IPS DF 6.9 (cell line): ENCODE measurements at regions not wholly inside any gene's neighbourhood (a gene's known extent, or its start where the extent isn't known, plus 50 kb on each side); places are given as distances from the start of the nearest gene placed in this dataset.

ENCODE experiments used
- DNase-seq: peaks from one replicate; pipeline ENCODE4 v3.0.0-alpha.2; 2013; ENCODE audit warnings: low read depth, low spot score
- H3K27ac ChIP-seq: one replicate; pipeline ENCODE4 v1.5.1; 2013; ENCODE audit warnings: low read length, control low read depth
- H3K27me3 ChIP-seq: 2 replicates; pipeline ENCODE4 v1.6.1; 2013; ENCODE audit warnings: mild to moderate bottlenecking, low read length; ENCODE audit not compliant: control insufficient read depth, insufficient read depth
- H3K36me3 ChIP-seq: 2 replicates; pipeline ENCODE4 v1.6.1; 2013; ENCODE audit warnings: low read length; ENCODE audit not compliant: control insufficient read depth, insufficient read depth
- H3K4me1 ChIP-seq: 2 replicates; pipeline ENCODE4 v1.6.1; 2013; ENCODE audit warnings: low read length; ENCODE audit not compliant: control insufficient read depth, insufficient read depth
- H3K4me3 ChIP-seq: 2 replicates; pipeline ENCODE4 v1.5.1; 2013; ENCODE audit warnings: mild to moderate bottlenecking, low read length
- H3K9me3 ChIP-seq: 2 replicates; pipeline ENCODE4 v1.6.1; 2013; ENCODE audit warnings: low read length, inconsistent platforms; ENCODE audit not compliant: control insufficient read depth, insufficient read depth
- WGBS: extraction: QIAGEN DNeasy Blood & Tissue Kit; methylation state at CpG from one replicate; pipeline ENCODE4 v1.1.7; 2013; ENCODE audit warnings: mixed read lengths, missing lambda C conversion rate; ENCODE audit not compliant: insufficient read length, insufficient coverage; 5-methylcytosine and 5-hydroxymethylcytosine counted together

DNA sequence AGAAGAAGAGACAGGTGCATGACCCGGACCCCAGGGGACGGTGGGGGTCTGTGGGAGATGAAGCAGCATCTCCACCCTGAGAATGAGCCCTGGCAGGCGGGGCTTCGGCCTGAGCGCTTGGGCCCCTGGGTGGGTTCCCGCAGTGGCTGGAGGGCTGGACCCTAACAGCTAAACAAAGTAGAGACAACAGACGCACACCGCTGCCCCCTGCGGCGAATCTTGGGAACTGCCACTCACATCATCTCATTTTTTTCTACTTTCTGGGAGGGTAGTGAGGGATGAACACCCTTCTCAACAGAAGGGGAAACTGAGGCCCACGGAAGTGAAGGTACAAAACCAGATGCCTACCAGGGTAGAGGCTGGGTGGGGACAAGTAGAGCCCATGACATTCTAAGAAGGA lies 104.7 kb downstream of the RFLNA start:
- Histone ChIP-seq H3K36me3 (peaks cover 13% of the 10 kb centered on the region), H3K4me3 (no peak overlapping the region), H3K27ac (no peak overlapping the region), H3K27me3 (no peaks in the 10 kb centered on the region), H3K9me3 (no peaks in the 10 kb centered on the region), H3K4me1 (no peaks in the 10 kb centered on the region)
- no CpG with 5 or more reads among the region's 11 CpGs for WGBS
- DNase-seq = no peak

DNA sequence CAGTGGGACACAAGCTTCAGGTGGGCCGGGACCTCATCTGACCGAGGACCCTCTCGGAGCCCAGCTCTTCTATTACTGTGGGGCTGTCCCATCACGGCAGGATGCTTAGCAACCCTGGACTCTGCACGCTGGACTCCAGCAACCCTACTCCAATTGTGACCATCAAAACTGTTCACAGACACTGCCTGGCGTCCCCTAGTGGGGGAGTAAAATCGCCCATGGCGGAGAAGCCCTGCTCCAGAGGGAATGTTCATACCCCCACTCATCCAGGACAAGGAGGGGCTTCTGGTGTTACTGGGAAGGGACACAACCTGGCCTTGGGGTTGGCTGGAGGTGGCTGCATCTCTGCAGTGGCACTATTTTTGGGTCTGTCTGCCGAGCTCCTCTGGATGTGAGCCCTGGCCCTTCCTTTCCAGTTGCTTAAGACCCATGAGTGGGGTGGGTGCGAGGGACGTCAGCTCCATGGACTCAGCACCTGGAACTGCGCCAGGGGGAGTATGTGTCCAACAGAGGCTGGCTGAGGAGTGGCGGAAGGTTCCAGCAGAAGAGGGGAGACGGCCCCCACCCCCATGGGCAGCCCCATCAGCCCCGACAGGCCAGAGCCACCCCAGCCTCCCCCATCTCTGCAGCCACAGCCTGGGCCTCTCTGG lies 103.8 kb downstream of the RFLNA start:
- WGBS = no CpG with 5 or more reads among the region's 15 CpGs
- DNase-seq = no peak
- peaks cover 13% of the 10 kb centered on the region for H3K36me3 ChIP-seq
- no peaks in the 10 kb centered on the region for H3K27me3 ChIP-seq
- no peak overlapping the region for H3K4me3 ChIP-seq
- H3K4me1 ChIP-seq = no peaks in the 10 kb centered on the region
- H3K27ac ChIP-seq = no peak overlapping the region
- H3K9me3 ChIP-seq = no peaks in the 10 kb centered on the region

DNA sequence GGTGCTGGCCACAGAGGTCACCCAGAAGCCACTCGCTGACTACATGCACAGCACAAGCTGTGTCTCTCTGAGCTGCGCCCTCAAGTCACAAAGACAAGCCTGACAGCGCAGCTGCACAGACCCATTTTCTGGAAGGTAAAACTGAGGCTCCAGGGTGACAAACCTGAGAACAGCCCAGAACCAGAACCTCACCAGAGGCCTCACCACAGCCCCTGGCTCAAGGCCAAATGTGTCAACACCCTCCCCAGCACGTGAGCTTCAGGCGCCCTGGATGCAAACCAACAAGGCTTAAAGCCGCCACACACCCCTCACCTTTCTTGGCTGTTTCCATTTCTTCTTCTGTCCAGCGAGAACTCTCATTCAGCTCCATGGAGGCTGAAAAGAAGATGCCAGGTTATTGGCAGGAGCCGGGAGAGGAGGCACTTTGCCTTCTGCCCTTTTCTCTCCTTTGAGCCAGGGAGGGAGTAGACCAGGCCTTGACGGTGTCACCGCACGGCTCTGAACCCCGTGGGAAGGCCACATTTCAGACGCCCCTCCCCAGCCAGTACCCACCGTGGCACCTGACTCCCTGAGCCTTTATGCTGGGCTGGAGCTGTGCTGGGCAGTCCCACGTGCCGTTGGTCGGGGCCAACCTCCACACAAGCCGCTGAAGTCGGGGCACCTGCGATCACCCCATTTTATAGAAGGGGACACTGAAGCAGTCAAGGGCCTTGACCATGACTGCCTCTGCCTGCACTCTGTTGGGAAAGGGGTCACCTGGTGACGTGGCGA lies 103.1 kb downstream of the RFLNA start:
- Histone ChIP-seq H3K27ac (no peak overlapping the region), H3K27me3 (no peaks in the 10 kb centered on the region), H3K36me3 (peaks cover 13% of the 10 kb centered on the region)

DNA sequence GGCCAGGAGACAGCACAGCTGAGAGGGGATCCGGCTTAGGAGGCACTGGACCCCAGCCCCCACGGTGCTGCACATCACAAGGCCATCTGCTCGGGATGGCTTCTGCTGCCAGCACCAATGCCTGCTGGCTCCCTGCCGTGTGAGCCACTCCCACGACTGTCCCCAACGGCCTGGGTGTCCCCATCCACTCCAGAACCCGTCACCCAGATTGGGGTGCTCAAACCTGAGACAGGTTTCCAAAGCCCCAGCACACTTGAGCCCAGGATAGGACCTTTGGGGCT lies 102.4 kb downstream of the RFLNA start:
- H3K9me3 ChIP-seq = no peaks in the 10 kb centered on the region
- H3K36me3 ChIP-seq = peaks cover 13% of the 10 kb centered on the region
- H3K27me3 ChIP-seq = no peaks in the 10 kb centered on the region
- H3K4me1 ChIP-seq = peaks cover 9% of the 10 kb centered on the region
- no peak overlapping the region for H3K4me3 ChIP-seq
- DNase-seq = no peak
- H3K27ac ChIP-seq = no peak overlapping the region
- WGBS = no CpG with 5 or more reads among the region's 7 CpGs

More for the DNA sequence above, 103.1 kb downstream of the RFLNA start:
- no peak for DNase-seq
- WGBS = no CpG with 5 or more reads among the region's 22 CpGs
- Histone ChIP-seq H3K4me3 (no peak overlapping the region), H3K9me3 (no peaks in the 10 kb centered on the region), H3K4me1 (peaks cover 4% of the 10 kb centered on the region)

DNA sequence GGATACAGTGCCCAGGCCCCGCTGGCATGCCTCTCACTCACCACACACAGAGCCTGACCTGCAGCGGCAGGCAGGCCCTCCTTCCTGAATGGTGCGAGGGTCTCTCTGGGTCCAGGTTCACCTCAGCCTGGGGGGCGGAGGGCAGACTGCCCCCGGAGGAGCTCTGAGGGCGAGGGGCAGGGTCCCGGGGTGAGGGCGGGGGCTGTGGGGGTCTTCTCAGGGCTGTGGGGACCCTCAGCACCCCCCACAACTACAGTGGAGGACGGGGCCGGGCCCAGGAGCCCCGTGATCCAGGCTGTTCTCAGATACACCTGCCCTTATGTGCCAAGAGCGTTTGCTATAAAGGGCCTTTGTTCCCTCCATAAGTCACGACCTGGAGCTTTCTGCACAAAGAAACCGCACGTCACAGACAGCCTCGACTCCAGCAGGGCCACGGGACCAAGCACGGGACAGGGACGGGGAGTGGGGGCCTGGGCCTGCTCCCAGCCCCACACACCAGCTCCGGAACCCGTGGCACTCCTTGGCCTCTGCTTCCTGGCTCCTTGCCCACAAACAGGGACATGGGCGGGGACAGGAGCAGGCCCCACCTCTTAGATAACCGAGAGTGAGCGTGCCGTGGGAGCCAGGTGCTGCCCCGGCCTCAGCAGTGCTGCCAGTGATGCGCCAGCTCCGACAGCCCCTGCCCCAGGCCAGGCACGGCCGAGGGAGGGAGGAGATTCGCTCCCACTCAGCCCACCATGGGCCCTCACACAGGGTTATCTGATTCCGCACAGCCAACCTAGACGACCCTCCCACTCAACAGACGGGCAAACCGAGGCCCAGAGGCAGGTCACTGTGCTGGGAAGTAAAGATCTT lies 101.9 kb downstream of the RFLNA start:
- H3K4me3 ChIP-seq = no peak overlapping the region
- peaks cover 13% of the 10 kb centered on the region for H3K36me3 ChIP-seq
- no peaks in the 10 kb centered on the region for H3K9me3 ChIP-seq
- no peak for DNase-seq
- H3K4me1 ChIP-seq = peaks cover 9% of the 10 kb centered on the region
- H3K27ac ChIP-seq = no peak overlapping the region
- no peaks in the 10 kb centered on the region for H3K27me3 ChIP-seq
- no CpG with 5 or more reads among the region's 35 CpGs for WGBS

DNA sequence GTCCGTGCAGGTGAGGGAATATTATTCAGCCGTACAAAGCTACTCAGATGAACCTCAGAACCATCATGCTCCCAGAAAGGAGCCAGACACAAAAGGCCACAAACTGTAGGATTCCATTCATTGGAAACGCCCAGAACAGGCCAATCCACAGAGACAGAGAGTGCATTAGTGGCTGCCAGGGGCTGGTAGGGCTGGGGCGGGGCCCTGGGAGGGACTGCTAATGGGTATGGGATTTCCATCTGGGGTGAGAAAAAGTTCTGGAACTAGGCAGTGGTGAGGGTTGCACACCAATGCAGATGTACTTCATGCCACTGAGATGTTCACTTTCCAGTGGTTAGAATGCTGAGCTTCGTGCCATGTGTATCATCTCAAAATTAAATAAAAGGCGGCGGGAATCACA lies 101.1 kb downstream of the RFLNA start:
- no peak overlapping the region for H3K4me3 ChIP-seq
- no peaks in the 10 kb centered on the region for H3K27me3 ChIP-seq
- no peak overlapping the region for H3K27ac ChIP-seq
- no peaks in the 10 kb centered on the region for H3K9me3 ChIP-seq
- peaks cover 13% of the 10 kb centered on the region for H3K36me3 ChIP-seq
- no peak for DNase-seq
- H3K4me1 ChIP-seq = peaks cover 9% of the 10 kb centered on the region
- WGBS = no CpG with 5 or more reads among the region's 7 CpGs

DNA sequence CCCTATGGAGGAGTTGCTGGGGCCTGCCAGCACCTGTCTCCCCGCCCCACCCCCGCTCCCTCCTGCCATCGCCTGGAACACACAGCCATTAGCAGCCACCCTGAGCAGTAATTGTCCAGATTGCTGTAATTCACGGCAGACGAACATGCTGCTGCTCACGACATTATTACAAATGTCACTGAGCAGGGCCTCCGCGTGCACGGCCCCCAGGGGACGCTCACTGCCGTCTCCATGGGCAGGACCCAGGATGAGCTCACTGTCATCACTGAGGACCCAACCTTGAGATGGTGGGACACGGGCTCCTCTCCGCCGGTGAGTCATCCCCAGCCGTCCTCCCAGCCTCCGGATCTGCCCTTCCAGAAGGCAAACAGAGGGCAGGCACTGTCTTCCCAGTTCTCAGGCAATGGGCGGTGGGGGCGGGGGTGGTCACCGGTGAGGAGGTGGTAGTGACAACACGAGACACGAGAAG lies 100.4 kb downstream of the RFLNA start:
- H3K4me3 ChIP-seq = no peak overlapping the region
- peaks cover 11% of the 10 kb centered on the region for H3K36me3 ChIP-seq
- no peak overlapping the region for H3K27ac ChIP-seq
- no peaks in the 10 kb centered on the region for H3K27me3 ChIP-seq
- H3K4me1 ChIP-seq = peaks cover 9% of the 10 kb centered on the region
- no peak for DNase-seq
- H3K9me3 ChIP-seq = no peaks in the 10 kb centered on the region
- no CpG with 5 or more reads among the region's 21 CpGs for WGBS

DNA sequence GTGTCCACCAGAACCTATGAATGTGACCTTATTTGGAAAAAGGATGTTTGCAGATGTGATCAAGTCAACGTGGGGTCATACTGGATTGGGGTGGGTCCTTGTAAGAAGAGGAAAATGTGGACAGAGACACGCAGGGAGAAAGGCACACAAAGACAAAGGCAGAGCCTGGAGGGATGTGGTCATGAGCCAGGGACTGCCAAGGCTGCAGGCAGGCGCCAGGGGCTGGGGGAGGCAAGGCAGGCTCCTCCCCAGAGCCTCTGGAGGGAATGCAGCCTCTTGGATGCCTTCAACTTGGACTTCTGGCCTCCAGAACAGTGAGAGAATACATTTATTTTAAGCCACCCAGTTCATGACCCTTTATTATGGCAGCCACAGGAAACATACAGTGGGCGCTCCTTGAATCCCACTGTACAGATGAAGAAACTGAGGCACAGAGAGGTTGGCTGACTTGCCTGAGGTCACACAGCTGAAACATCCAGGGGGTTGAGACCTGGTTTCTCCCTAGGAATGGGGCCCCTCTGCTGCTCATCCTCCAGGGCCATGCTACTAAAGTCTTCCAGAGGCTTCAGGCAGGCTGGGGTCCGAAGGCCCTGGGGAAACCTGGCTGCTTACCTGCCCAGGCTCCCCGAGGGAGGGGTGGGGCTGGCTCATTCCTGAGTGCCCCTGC lies 99.7 kb downstream of the RFLNA start:
- no CpG with 5 or more reads among the region's 6 CpGs for WGBS
- Histone ChIP-seq H3K27ac (no peak overlapping the region), H3K9me3 (no peaks in the 10 kb centered on the region), H3K27me3 (no peaks in the 10 kb centered on the region), H3K36me3 (peaks cover 11% of the 10 kb centered on the region), H3K4me1 (peaks cover 9% of the 10 kb centered on the region), H3K4me3 (no peak overlapping the region)
- no peak for DNase-seq

DNA sequence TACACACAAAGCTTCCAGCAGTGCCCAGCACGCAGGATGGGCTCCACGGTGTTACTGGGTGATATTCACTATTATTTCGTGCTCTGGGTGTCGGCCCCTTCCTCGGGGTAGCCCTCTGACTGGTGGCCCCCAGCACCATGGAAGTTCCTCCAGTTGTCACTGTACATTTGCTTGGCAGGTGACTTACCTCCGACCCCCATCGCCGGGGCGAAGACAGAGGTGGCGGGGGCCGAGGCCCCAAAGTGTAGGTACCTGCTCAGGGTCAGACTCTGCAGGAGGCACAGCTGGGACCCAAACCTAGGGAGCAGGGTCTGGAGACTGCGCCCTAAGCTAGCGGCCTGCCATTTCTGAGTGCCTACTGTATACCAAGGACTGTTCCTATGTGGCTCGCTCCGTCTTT lies 98.9 kb downstream of the RFLNA start:
- peaks cover 9% of the 10 kb centered on the region for H3K4me1 ChIP-seq
- WGBS = no CpG with 5 or more reads among the region's 15 CpGs

DNA sequence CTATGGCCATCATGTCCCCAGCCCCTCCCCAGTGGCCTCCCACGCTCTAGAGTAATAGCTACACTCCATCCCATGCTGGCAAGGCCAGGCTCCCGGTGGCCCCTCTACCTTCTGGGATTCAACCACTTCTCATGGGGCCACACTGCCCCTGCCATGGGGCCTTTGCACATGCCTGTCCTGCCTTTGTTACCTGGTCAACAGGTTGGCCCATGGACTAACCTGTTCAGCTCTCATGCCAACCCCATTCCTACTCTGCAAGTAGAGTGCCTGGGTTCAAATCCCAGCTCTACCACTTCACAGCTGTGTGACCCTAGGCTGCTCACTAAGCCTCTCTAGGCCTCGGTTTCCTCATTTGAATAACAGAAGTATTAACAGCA lies 98.5 kb downstream of the RFLNA start:
- no peaks in the 10 kb centered on the region for H3K9me3 ChIP-seq
- no peak overlapping the region for H3K27ac ChIP-seq
- DNase-seq = no peak
- H3K36me3 ChIP-seq = peaks cover 10% of the 10 kb centered on the region
- WGBS = no CpG with 5 or more reads among the region's 3 CpGs
- H3K4me1 ChIP-seq = peaks cover 10% of the 10 kb centered on the region
- no peak overlapping the region for H3K4me3 ChIP-seq
- no peaks in the 10 kb centered on the region for H3K27me3 ChIP-seq

More for the DNA sequence above, 98.9 kb downstream of the RFLNA start:
- Histone ChIP-seq H3K27ac (no peak overlapping the region), H3K4me3 (no peak overlapping the region), H3K36me3 (peaks cover 11% of the 10 kb centered on the region), H3K9me3 (no peaks in the 10 kb centered on the region), H3K27me3 (no peaks in the 10 kb centered on the region)
- no peak for DNase-seq
